ENCODE measurements at regions not wholly inside any gene's neighbourhood (a gene's known extent, or its start where the extent isn't known, plus 50 kb on each side); places are given as distances from the start of the nearest gene placed in this dataset.

DNA sequence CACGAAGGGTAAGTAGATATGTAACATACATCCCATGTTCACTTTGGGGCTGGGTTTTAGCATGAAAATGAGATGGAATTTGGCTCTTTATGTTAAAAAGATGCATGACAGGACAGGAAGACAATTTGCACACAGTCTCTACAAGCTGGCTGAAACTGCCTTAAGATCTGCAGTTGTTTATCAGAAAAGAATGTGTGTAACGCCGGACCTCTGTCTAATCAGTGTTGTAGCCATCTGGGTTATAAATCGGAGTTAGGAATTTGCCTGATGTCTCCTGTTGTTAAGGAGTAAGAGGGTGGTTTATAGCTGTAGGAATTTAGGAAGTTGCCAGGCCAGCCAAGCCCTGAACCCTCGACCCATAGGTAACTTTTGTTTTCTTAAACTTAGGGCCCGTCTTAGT lies 562.9 kb upstream of the FAT1 start:
- ChIA-PET POLR2A (no interaction called here), CTCF (no interaction called here)
- TF ChIP-seq, protein P1, sequence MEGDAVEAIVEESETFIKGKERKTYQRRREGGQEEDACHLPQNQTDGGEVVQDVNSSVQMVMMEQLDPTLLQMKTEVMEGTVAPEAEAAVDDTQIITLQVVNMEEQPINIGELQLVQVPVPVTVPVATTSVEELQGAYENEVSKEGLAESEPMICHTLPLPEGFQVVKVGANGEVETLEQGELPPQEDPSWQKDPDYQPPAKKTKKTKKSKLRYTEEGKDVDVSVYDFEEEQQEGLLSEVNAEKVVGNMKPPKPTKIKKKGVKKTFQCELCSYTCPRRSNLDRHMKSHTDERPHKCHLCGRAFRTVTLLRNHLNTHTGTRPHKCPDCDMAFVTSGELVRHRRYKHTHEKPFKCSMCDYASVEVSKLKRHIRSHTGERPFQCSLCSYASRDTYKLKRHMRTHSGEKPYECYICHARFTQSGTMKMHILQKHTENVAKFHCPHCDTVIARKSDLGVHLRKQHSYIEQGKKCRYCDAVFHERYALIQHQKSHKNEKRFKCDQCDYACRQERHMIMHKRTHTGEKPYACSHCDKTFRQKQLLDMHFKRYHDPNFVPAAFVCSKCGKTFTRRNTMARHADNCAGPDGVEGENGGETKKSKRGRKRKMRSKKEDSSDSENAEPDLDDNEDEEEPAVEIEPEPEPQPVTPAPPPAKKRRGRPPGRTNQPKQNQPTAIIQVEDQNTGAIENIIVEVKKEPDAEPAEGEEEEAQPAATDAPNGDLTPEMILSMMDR (IDR thresholded peaks at IDR 0.05), result no peak
- Histone ChIP-seq H3K4me3 (ENCODE audit: low read length) (no peak overlapping the region), H3K9me3 (ENCODE audit: control insufficient read depth in 1 of 2, insufficient read depth in 1 of 2, low read length in 2 of 2) (peaks cover 0 to 7% of the 10 kb centered on the region in 2 experiments), H3K36me3 (ENCODE audit: insufficient read depth, low read length) (no peaks in the 10 kb centered on the region), H3K4me1 (ENCODE audit: insufficient read depth, low read length) (no peaks in the 10 kb centered on the region), H3K27ac (ENCODE audit: low read depth in 1 of 2, low read length in 2 of 2) (no peak overlapping the region), H3K27me3 (ENCODE audit: control insufficient read depth in 1 of 2, insufficient read depth in 2 of 2, low read length in 2 of 2) (no peaks in the 10 kb centered on the region)
- ATAC-seq (ENCODE audit: poor library complexity), result no peak
- no peaks in the 10 kb centered on the region for H3K36me3 Mint-ChIP-seq (ENCODE audit: low read depth)
- H3K4me1 Mint-ChIP-seq (ENCODE audit: low read depth), result no peaks in the 10 kb centered on the region
- no peak for DNase-seq
- peaks cover 10% of the 10 kb centered on the region for H3K9me3 Mint-ChIP-seq
- no peak overlapping the region for H3K27ac Mint-ChIP-seq
- no peak overlapping the region for H3K4me3 Mint-ChIP-seq
- no peaks in the 10 kb centered on the region for H3K27me3 Mint-ChIP-seq
- intact Hi-C loops (cut with DNase I, micrococcal nuclease), result no loop called here

DNA sequence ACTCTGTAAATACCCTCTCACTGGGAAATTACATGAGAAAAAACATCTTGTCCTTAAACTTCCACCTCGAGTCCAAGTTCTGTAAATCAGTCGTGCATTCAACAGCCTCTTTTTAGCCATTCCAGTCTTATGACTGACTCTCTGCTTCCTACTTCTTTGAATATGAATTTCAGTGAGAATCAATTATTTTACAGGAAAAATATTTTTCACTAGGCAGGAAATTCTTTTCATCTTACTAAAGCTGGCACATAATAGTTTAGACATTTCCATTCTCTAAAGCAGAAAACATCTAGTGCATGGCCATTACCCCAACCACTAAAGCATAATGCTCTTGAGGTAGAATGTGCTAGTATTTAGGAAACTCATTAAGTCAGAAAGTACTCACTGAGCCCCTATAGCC lies 565.7 kb upstream of the FAT1 start:
- no peak for ATAC-seq (ENCODE audit: poor library complexity)
- H3K9me3 Mint-ChIP-seq, result peaks cover 13% of the 10 kb centered on the region
- peaks cover 0 to 4% of the 10 kb centered on the region in 2 experiments for H3K9me3 ChIP-seq (ENCODE audit: control insufficient read depth in 1 of 2, insufficient read depth in 1 of 2, low read length in 2 of 2)
- H3K27me3 ChIP-seq (ENCODE audit: control insufficient read depth in 1 of 2, insufficient read depth in 2 of 2, low read length in 2 of 2), result no peaks in the 10 kb centered on the region
- no peak overlapping the region for H3K27ac ChIP-seq (ENCODE audit: low read depth in 1 of 2, low read length in 2 of 2)
- H3K27me3 Mint-ChIP-seq, result no peaks in the 10 kb centered on the region
- TF ChIP-seq, protein P1 (IDR thresholded peaks at IDR 0.05), result no peak
- no peaks in the 10 kb centered on the region for H3K36me3 ChIP-seq (ENCODE audit: insufficient read depth, low read length)
- no peak overlapping the region for H3K4me3 ChIP-seq (ENCODE audit: low read length)
- POLR2A ChIA-PET, result no interaction called here
- H3K4me1 ChIP-seq (ENCODE audit: insufficient read depth, low read length), result no peaks in the 10 kb centered on the region
- CTCF ChIA-PET, result no interaction called here
- no peaks in the 10 kb centered on the region for H3K4me1 Mint-ChIP-seq (ENCODE audit: low read depth)
- intact Hi-C loops (cut with DNase I, micrococcal nuclease), result no loop called here
- no peak overlapping the region for H3K27ac Mint-ChIP-seq
- no peaks in the 10 kb centered on the region for H3K36me3 Mint-ChIP-seq (ENCODE audit: low read depth)
- no peak for DNase-seq
- no peak overlapping the region for H3K4me3 Mint-ChIP-seq

DNA sequence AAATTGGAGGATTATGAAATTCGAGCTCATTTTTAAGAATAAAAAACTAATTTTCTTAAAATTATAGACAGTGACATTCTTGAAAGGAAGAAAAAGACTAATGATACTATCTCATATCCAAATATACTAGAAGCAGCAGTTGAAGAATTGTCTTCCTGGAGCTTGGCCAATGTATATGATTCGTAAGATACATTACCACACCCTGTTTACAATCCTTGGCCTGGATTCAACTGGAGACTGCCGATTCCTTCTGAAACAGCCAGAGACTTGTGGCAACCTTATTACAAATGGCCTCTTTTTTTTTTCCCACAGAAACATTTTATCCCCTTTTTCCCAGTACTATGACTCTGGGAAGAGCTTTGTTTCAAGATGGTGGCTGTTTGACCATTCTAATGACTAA lies 571.2 kb upstream of the FAT1 start:
- Histone ChIP-seq H3K4me1 (ENCODE audit: insufficient read depth, low read length) (no peaks in the 10 kb centered on the region), H3K4me3 (ENCODE audit: low read length) (no peak overlapping the region), H3K36me3 (ENCODE audit: insufficient read depth, low read length) (no peaks in the 10 kb centered on the region), H3K27ac (ENCODE audit: low read depth in 1 of 2, low read length in 2 of 2) (no peak overlapping the region), H3K9me3 (ENCODE audit: control insufficient read depth in 1 of 2, insufficient read depth in 1 of 2, low read length in 2 of 2) (peaks cover 7 to 8% of the 10 kb centered on the region in 2 experiments), H3K27me3 (ENCODE audit: control insufficient read depth in 1 of 2, insufficient read depth in 2 of 2, low read length in 2 of 2) (no peaks in the 10 kb centered on the region)
- Mint-ChIP-seq H3K27me3 (no peaks in the 10 kb centered on the region), H3K4me3 (no peak overlapping the region), H3K36me3 (ENCODE audit: low read depth) (no peaks in the 10 kb centered on the region), H3K4me1 (ENCODE audit: low read depth) (no peaks in the 10 kb centered on the region), H3K27ac (no peak overlapping the region), H3K9me3 (peaks cover 17% of the 10 kb centered on the region)
- ChIA-PET CTCF (no interaction called here), POLR2A (no interaction called here)
- intact Hi-C loops (cut with DNase I, micrococcal nuclease), result no loop called here
- no peak for DNase-seq
- TF ChIP-seq, protein P1 (IDR thresholded peaks at IDR 0.05), result no peak
- no peak for ATAC-seq (ENCODE audit: poor library complexity)
